HCT116 (cell line): ENCODE measurements at regions not wholly inside any gene's neighbourhood (a gene's known extent, or its start where the extent isn't known, plus 50 kb on each side); places are given as distances from the start of the nearest gene placed in this dataset.

ENCODE experiments used
- ATAC-seq: fragments of 200-7000 bp; cut with Tn5 transposase; 2 replicates; pipeline ENCODE4 v1.9.1; 2020; ENCODE audit warnings: mild to moderate bottlenecking, moderate library complexity
- BruUV-seq: library from RNA; stranded (reverse); fragments of 400-500 nt; replicated peaks from 2 replicates; lab custom pipeline; 2021; lab: Mats Ljungman, UMichigan
- CTCF ChIA-PET: fragments of 300-600 bp; sonication (Branson Sonifier 250); formaldehyde crosslinking; loops from one replicate; lab custom pipeline; 2021; ENCODE audit warnings: antibody characterized with exemption; lab: Charles Lee
- POLR2A ChIA-PET: fragments of 300-600, 350-600 bp; sonication (Branson Sonifier 250); formaldehyde crosslinking; loops from one replicate; lab custom pipeline; 2021; ENCODE audit warnings: antibody characterized with exemption; lab: Charles Lee
- RAD21 ChIA-PET, 2 experiments: fragments of 300-600 bp; sonication (Branson Sonifier 250); formaldehyde crosslinking; loops; one replicate each; lab custom pipeline; 2023; ENCODE audit warnings: low total read pairs in 2 of 2; ENCODE audit not compliant: uncharacterized antibody in 2 of 2, unreplicated experiment in 2 of 2, low non-redundant PET in 1 of 2; lab: Charles Lee
- DNase-seq: peaks from one replicate; pipeline ENCODE4 v3.0.0-alpha.2; 2010; ENCODE audit warnings: low read depth, low spot score
- H2AFZ ChIP-seq: fragments of 200-600 bp; shearing (Covaris generic), sonication (generic); 2 replicates; pipeline ENCODE4 v1.6.1; 2017; ENCODE audit warnings: low read depth, mixed run types, mixed read lengths, antibody characterized with exemption, low read length; ENCODE audit not compliant: poor library complexity, severe bottlenecking
- H3K27ac ChIP-seq: 2 replicates; pipeline ENCODE4 v1.5.1; 2012; ENCODE audit warnings: low read depth, low read length
- H3K27me3 ChIP-seq: fragments of 200-600 bp; sonication (generic); 2 replicates; pipeline ENCODE4 v1.6.1; 2016; ENCODE audit warnings: mixed run types, low read length, mixed read lengths; ENCODE audit not compliant: insufficient read depth
- H3K36me3 ChIP-seq, 2 experiments: fragments of 200-500 bp in 1 of 2; fragments of 200-600 bp in 1 of 2; sonication (Bioruptor generic) in 1 of 2; sonication (generic) in 1 of 2; 2 replicates each; pipeline versions ENCODE4 v1.5.1 to v1.6.1; 2014 to 2016; ENCODE audit warnings: low read length in 2 of 2, inconsistent platforms in 1 of 2, mixed read lengths in 1 of 2, mixed run types in 1 of 2; ENCODE audit not compliant: insufficient read depth in 2 of 2, control insufficient read depth in 1 of 2
- H3K4me1 ChIP-seq, 2 experiments: fragments of 200-600 bp in 1 of 2; sonication (generic) in 1 of 2; 2 replicates each; pipeline versions ENCODE4 v1.5.1 to v1.6.1; 2012 to 2017; ENCODE audit warnings: low read length in 2 of 2, inconsistent platforms in 1 of 2, mild to moderate bottlenecking in 1 of 2, mixed read lengths in 1 of 2, mixed run types in 1 of 2, moderate library complexity in 1 of 2; ENCODE audit not compliant: insufficient read depth in 2 of 2, control insufficient read depth in 1 of 2
- H3K4me2 ChIP-seq: fragments of 200-600 bp; sonication (generic); 2 replicates; pipeline ENCODE4 v1.6.1; 2017; ENCODE audit warnings: mixed run types, low read length, mixed read lengths
- H3K4me3 ChIP-seq, 2 experiments: fragments of 200-600 bp in 1 of 2; sonication (generic) in 1 of 2; replicated peaks in 1 of 2; 2 replicates each; pipeline ENCODE4 v1.5.1; 2011 to 2016; ENCODE audit warnings: low read length in 2 of 2, control low read depth in 1 of 2, low read depth in 1 of 2, mild to moderate bottlenecking in 1 of 2, mixed read lengths in 1 of 2, mixed run types in 1 of 2
- H3K79me2 ChIP-seq: fragments of 200-600 bp; sonication (generic); 2 replicates; pipeline ENCODE4 v1.6.1; 2017; ENCODE audit warnings: mild to moderate bottlenecking, mixed run types, low read length, moderate library complexity, mixed read lengths; ENCODE audit not compliant: insufficient read depth
- H3K9ac ChIP-seq: fragments of 200-600 bp; sonication (generic); 2 replicates; pipeline ENCODE4 v1.6.1; 2016; ENCODE audit warnings: low read length, mixed read lengths
- H3K9me2 ChIP-seq: fragments of 200-600 bp; sonication (generic), shearing (Covaris generic); 2 replicates; pipeline ENCODE4 v1.6.1; 2017; ENCODE audit warnings: mixed run types, mild to moderate bottlenecking, moderate library complexity; ENCODE audit not compliant: insufficient read depth
- H3K9me3 ChIP-seq, 2 experiments: fragments of 200-500 bp in 1 of 2; fragments of 200-600 bp in 1 of 2; sonication (Bioruptor generic) in 1 of 2; sonication (generic) in 1 of 2; 2 replicates each; pipeline ENCODE4 v1.6.1; 2014 to 2017; ENCODE audit warnings: low read length in 2 of 2, mixed read lengths in 2 of 2, inconsistent platforms in 1 of 2, low read depth in 1 of 2, mild to moderate bottlenecking in 1 of 2, mixed run types in 1 of 2, moderate library complexity in 1 of 2; ENCODE audit not compliant: control insufficient read depth in 1 of 2, insufficient read depth in 1 of 2
- H4K20me1 ChIP-seq: fragments of 200-600 bp; sonication (generic), shearing (Covaris generic); 2 replicates; pipeline ENCODE4 v1.6.1; 2017; ENCODE audit warnings: mixed run types, mild to moderate bottlenecking, moderate library complexity; ENCODE audit not compliant: insufficient read depth
- CBX3 ChIP-seq: IDR thresholded peaks from 2 replicates; pipeline ENCODE4 v1.6.1; 2012; ENCODE audit warnings: low read depth
- CEBPB ChIP-seq: IDR thresholded peaks from 2 replicates; pipeline ENCODE4 v1.6.1; 2012; ENCODE audit warnings: low read depth
- ELF1 ChIP-seq: IDR thresholded peaks from 2 replicates; pipeline ENCODE4 v1.6.1; 2012; ENCODE audit warnings: low read depth, borderline replicate concordance
- EZH2 ChIP-seq: fragments of 200-600 bp; sonication (generic); IDR thresholded peaks from 2 replicates; pipeline ENCODE4 v1.6.1; 2017; ENCODE audit warnings: antibody characterized with exemption, mixed run types
- JUND ChIP-seq: IDR thresholded peaks from 2 replicates; pipeline ENCODE4 v1.6.1; 2012
- POLR2AphosphoS5 ChIP-seq: IDR thresholded peaks from 2 replicates; pipeline ENCODE4 v1.6.1; 2011; ENCODE audit warnings: mild to moderate bottlenecking, low read depth, low read length, moderate library complexity
- RAD21 ChIP-seq: IDR thresholded peaks from 2 replicates; pipeline ENCODE4 v1.6.1; 2012; ENCODE audit warnings: low read depth, mild to moderate bottlenecking
- SP1 ChIP-seq: IDR thresholded peaks from 2 replicates; pipeline ENCODE4 v1.6.1; 2012; ENCODE audit warnings: low read depth
- SRF ChIP-seq: IDR thresholded peaks from 2 replicates; pipeline ENCODE4 v1.6.1; 2012; ENCODE audit warnings: low read depth
- TCF7L2 ChIP-seq: IDR thresholded peaks from 2 replicates; pipeline ENCODE4 v1.7.0; 2011; ENCODE audit warnings: borderline replicate concordance, inconsistent platforms; ENCODE audit not compliant: insufficient read depth, insufficient read length; ENCODE audit errors: extremely low read depth
- YY1 ChIP-seq: IDR thresholded peaks from 2 replicates; pipeline ENCODE4 v1.6.1; 2011; ENCODE audit warnings: low read length, low read depth, moderate library complexity, mild to moderate bottlenecking; ENCODE audit not compliant: insufficient replicate concordance; ENCODE audit errors: extremely low read depth
- ZFX ChIP-seq: fragments of 450-650 bp; IDR thresholded peaks from 2 replicates; pipeline ENCODE4 v1.6.1; 2017
- ZNF274 ChIP-seq: fragments of 200-500 bp; sonication (Bioruptor generic); IDR thresholded peaks from 2 replicates; pipeline ENCODE4 v1.6.1; 2014; ENCODE audit warnings: mild to moderate bottlenecking, low read depth, low read length, inconsistent platforms
- intact Hi-C: fragments of 100-400 bp; cut with micrococcal nuclease; formaldehyde crosslinking; loops from 2 replicates; pipeline ENCODE4 v1.10.0; 2022
- TF ChIP-seq, protein P1 (sequence below), 3 experiments: fragments of 200-600 bp in 1 of 3; sonication (generic) in 1 of 3; IDR thresholded peaks in 2 of 3; conservative IDR thresholded peaks in 1 of 3; 2 replicates each; pipeline ENCODE4 v1.5.1; 2012 to 2017; ENCODE audit warnings: low read depth in 2 of 3, low read length in 2 of 3, antibody characterized with exemption in 1 of 3, borderline replicate concordance in 1 of 3, control low read depth in 1 of 3, mild to moderate bottlenecking in 1 of 3, mixed read lengths in 1 of 3, mixed run types in 1 of 3, moderate library complexity in 1 of 3; ENCODE audit not compliant: insufficient read depth in 1 of 3
- TF ChIP-seq, protein P2 (sequence below): IDR thresholded peaks from 2 replicates; pipeline ENCODE4 v1.6.1; 2012
- TF ChIP-seq, protein P3 (sequence below): IDR thresholded peaks from 2 replicates; pipeline ENCODE4 v1.6.1; 2012

DNA sequence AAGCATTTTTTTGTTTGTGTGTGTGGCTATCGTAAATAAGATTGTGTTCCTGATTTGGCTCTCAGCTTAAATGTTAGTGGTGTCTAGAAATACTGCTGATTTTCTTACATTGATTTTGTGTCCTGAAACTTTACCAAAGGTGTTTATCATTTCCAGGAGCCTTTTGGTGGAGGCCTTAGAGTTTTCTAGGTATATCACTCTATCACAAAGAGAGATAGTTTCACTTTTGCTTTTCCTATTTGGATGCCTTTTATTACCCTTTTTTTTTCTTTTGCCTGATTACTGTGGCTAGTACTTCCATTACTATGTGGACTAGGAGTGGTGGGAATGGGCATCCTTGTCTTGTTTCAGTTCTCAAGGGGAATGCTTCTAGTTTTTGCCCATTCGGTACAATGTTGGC, 109.6 kb downstream of the S1PR1 start:
- no peak overlapping the region for H3K27ac ChIP-seq
- ATAC-seq: no peak
- TF ChIP-seq RAD21 (no peak), SP1 (no peak), SRF (no peak), ELF1 (no peak), TCF7L2 (no peak), ZFX (no peak), EZH2 (no peak), CBX3 (no peak), CEBPB (no peak), POLR2AphosphoS5 (no peak), YY1 (no peak), JUND (no peak), ZNF274 (no peak)
- TF ChIP-seq, protein P1, sequence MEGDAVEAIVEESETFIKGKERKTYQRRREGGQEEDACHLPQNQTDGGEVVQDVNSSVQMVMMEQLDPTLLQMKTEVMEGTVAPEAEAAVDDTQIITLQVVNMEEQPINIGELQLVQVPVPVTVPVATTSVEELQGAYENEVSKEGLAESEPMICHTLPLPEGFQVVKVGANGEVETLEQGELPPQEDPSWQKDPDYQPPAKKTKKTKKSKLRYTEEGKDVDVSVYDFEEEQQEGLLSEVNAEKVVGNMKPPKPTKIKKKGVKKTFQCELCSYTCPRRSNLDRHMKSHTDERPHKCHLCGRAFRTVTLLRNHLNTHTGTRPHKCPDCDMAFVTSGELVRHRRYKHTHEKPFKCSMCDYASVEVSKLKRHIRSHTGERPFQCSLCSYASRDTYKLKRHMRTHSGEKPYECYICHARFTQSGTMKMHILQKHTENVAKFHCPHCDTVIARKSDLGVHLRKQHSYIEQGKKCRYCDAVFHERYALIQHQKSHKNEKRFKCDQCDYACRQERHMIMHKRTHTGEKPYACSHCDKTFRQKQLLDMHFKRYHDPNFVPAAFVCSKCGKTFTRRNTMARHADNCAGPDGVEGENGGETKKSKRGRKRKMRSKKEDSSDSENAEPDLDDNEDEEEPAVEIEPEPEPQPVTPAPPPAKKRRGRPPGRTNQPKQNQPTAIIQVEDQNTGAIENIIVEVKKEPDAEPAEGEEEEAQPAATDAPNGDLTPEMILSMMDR (IDR thresholded peaks at IDR 0.05 in 2 of 3, conservative IDR thresholded peaks at IDR 0.05 in 1 of 3; ENCODE audit: borderline replicate concordance in 1 of 3, insufficient read depth in 1 of 3, low read depth in 2 of 3, low read length in 2 of 3): no peak
- TF ChIP-seq, protein P2, sequence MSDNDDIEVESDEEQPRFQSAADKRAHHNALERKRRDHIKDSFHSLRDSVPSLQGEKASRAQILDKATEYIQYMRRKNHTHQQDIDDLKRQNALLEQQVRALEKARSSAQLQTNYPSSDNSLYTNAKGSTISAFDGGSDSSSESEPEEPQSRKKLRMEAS: no peak
- TF ChIP-seq, protein P3, sequence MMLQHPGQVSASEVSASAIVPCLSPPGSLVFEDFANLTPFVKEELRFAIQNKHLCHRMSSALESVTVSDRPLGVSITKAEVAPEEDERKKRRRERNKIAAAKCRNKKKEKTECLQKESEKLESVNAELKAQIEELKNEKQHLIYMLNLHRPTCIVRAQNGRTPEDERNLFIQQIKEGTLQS: no peak
- intact Hi-C loops: no loop called here
- H3K27me3 ChIP-seq: peaks cover 33% of the 10 kb centered on the region; the same call in 1 of the 2 replicates
- ChIA-PET POLR2A (no interaction called here), CTCF (interaction anchor here (1.0 kb wide), 1 partner anchor 12 kb away, joined by 4 read pairs; no protein-coding TSS in a partner anchor), RAD21 (no interaction called here)
- no peaks in the 10 kb centered on the region for H3K79me2 ChIP-seq
- no peaks in the 10 kb centered on the region for H4K20me1 ChIP-seq
- H3K4me2 ChIP-seq: no peak overlapping the region
- BruUV-seq: no TSS peak
- H3K9ac ChIP-seq: no peak overlapping the region
- no peak for DNase-seq
- no peak overlapping the region for H3K4me3 ChIP-seq
- no peak overlapping the region for H2AFZ ChIP-seq
- no peaks in the 10 kb centered on the region for H3K4me1 ChIP-seq
- H3K9me2 ChIP-seq: no peaks in the 10 kb centered on the region
- no peaks in the 10 kb centered on the region for H3K9me3 ChIP-seq
- H3K36me3 ChIP-seq: no peaks in the 10 kb centered on the region
